NCI-H82 treated with DMSO at 0.1 percent for 48 hours (cell line): ENCODE measurements at regions not wholly inside any gene's neighbourhood (a gene's known extent, or its start where the extent isn't known, plus 50 kb on each side); places are given as distances from the start of the nearest gene placed in this dataset.

Source experiments
- DNase-seq: peaks from one replicate; lab custom pipeline; 2025; ENCODE audit not compliant: unreplicated experiment; lab: John Stamatoyannopoulos, UW

GRCh38 chr15:89400116-89400781, 65.6 kb upstream of the POLG start:
- no peak for DNase-seq

GRCh38 chr15:89399238-89400115, 64.9 kb upstream of the POLG start:
- DNase-seq: peak; percentile 62

DNA sequence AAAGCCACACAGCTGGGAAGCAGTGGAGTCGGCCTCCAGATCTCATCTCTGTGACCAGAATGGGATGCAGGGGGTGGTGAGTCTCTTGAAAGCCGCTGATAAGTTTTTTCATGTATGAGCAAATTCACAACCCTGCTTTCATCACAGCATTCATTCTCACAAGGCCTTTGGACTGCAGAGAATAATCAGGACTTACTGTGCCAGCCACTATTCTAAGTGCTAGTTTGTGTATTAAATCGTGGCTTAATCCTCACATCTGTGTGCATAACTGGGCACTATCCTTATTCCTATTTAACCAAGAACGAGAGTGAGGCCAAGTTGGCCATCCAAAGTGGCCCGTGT, 64.2 kb upstream of the POLG start:
- no peak for DNase-seq

DNA sequence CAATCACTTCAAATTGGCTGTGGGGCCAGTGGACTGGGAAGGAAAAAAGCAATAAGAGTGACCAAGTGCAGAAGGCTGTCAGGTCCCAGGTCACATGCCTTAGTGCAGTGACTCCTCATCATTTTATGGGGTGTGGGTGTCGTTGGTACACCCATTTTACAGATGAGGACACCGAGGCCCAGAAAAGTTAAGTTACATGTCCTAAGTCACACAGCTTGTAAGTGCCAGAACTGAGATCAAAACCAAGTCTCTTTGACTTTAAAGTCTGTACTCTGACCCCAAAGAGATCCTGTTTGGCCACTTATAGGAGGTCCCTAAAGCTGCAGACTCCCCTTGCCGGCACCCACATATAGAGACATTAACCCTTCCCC, 63.0 kb upstream of the POLG start:
- no peak for DNase-seq

- DNase-seq: no peak
Observed at GRCh38 chr15:89396723-89397652, 62.4 kb upstream of the POLG start.

DNA sequence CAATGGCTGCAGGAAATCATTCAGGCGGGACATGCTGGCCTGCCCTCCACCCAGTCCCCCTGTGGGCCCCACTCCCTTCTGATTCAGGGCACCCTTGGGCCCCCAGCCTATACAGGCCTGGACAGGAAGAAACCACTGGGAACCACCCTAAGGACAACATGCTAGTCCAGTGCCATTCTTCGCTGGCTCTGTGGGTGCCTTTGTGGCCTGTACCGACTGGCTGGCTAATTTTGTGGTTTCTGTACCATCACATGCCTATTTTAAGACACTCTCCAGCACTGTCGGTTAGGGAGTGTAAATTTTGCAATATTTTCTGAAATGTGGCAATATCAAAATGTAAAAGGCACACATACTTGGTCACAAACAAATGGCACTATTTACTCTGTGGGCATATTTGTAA, 61.4 kb upstream of the POLG start:
- no peak for DNase-seq

DNA sequence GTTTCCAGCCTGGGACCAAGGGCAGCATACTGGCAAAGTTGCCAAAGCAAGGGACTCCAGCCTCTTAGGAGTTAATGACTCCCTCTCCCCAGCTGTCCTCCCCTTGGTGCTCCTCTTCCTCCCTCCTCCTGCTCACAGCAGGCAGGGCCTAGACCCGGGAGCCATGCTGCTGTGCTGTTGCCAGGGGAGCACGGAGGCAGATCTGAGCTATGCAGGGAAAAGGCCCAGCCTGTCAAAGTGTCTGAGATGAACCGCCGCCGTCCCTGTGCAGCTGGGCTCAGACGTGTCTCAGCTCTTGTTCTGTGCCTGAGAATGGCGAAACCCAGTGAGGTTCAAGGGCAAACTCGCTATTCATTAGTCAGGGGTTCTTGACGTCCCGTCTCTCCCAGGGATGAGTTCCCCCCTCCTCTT, 60.8 kb upstream of the POLG start:
- no peak for DNase-seq

DNA sequence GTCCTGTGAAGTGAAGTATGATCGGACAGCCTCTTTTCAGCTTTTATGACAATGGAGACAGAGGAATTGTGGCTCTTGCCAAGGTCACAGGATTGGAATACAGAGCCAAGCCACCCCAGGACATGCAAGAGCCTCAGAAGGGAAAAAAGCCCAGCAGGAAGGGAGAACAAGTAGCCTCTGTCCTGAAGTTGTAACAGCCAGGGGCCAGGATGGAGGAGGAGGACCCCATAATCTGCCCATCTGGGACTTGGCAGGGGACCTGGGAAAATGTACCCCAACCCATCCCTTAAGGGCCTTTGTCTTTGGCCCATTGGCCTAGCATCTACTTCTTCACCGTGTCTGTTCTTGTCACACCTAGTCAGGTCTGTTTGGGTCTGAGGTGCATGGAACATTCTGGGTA, 60.4 kb upstream of the POLG start:
- no peak for DNase-seq

DNA sequence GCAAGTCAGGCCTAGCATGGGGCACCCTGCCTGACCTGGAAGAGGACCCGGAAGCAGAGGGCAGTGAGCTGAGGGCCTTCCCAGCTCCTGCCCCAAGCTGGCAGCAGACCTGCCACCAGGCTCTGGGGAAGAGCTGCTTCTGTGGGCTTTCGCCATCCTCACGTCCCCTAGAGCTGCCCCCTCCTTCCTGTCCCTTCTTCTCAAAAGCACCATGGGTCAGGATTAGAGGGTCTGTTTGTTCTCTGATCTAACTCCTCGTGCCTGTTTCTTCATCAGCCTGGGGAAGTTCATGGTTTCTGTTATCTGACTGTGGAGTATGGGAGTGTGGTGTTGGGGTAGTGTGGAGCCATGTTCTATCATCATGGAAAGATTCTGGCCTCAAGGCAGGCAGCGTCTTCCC, 58.4 kb upstream of the POLG start:
- DNase-seq: no peak

DNA sequence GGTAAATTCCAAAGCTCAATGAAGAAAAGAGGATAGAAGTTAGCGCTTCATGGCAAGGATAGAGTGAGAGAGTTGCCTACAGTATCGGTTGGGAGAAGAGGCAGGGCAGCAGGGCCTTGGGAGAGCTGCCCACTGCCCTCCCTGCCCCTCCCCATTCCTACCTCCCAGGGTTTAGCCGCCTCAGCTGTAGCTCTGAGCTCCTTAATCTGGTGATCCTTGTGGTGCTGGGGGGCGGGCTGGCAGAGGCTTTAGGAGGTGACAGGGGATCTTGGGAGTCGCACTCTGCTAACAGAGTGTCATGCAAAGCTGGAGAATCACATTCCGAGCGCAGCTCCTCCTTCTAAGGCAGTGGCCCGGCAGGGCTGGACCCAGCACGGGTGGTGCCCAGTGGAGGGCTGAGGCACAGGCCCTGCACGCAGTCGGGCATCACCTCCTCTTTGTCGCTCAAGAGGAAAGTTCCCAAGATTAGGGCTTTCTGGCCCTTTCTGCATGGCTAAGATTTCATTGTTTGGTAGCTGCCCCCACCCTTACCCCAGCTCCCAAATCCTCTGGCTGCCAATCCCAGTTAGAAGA, 57.1 kb upstream of the POLG start:
- DNase-seq: peak; percentile 96

- DNase-seq: peak; percentile 50
Observed at GRCh38 chr15:89389841-89390603, 55.4 kb upstream of the POLG start.

GRCh38 chr15:89387140-89387903, 52.7 kb upstream of the POLG start:
- no peak for DNase-seq

- DNase-seq: no peak
Observed at GRCh38 chr15:89385596-89386331, 51.1 kb upstream of the POLG start.
